Ishikawa (cell line): ENCODE measurements at regions not wholly inside any gene's neighbourhood (a gene's known extent, or its start where the extent isn't known, plus 50 kb on each side); places are given as distances from the start of the nearest gene placed in this dataset.

Source experiments
- CEBPB ChIP-seq: IDR thresholded peaks from 2 replicates; pipeline ENCODE4 v1.6.1; 2012
- CREB1 ChIP-seq: IDR thresholded peaks from 2 replicates; pipeline ENCODE4 v1.6.1; 2012; ENCODE audit warnings: low read depth
- EP300 ChIP-seq: IDR thresholded peaks from 2 replicates; pipeline ENCODE4 v1.6.1; 2012; ENCODE audit warnings: borderline replicate concordance
- RAD21 ChIP-seq: IDR thresholded peaks from 2 replicates; pipeline ENCODE4 v1.6.1; 2012; ENCODE audit warnings: low read depth
- REST ChIP-seq: IDR thresholded peaks from 2 replicates; pipeline ENCODE4 v1.6.1; 2012; ENCODE audit warnings: low read depth, mild to moderate bottlenecking
- TAF1 ChIP-seq: IDR thresholded peaks from 2 replicates; pipeline ENCODE4 v1.6.1; 2012; ENCODE audit warnings: low read depth, mild to moderate bottlenecking
- TCF12 ChIP-seq: IDR thresholded peaks from 2 replicates; pipeline ENCODE4 v1.6.1; 2012; ENCODE audit warnings: low read depth
- TEAD4 ChIP-seq: IDR thresholded peaks from 2 replicates; pipeline ENCODE4 v1.6.1; 2012
- USF1 ChIP-seq: IDR thresholded peaks from 2 replicates; pipeline ENCODE4 v1.6.1; 2012
- YY1 ChIP-seq: IDR thresholded peaks from 2 replicates; pipeline ENCODE4 v1.6.1; 2012; ENCODE audit warnings: low read depth

- no peak for TF ChIP-seq RAD21
- no peak for TF ChIP-seq CREB1
- no peak for TF ChIP-seq USF1
- no peak for TF ChIP-seq CEBPB
- no peak for TF ChIP-seq TEAD4
- no peak for TF ChIP-seq YY1
- TF ChIP-seq TCF12: no peak
- TF ChIP-seq EP300: no peak
- no peak for TF ChIP-seq TAF1
- no peak for TF ChIP-seq REST
Observed at GRCh38 chr12:13918897-13919296, 62.5 kb downstream of the GRIN2B start.
